NCI-H2227 treated with DMSO at 0.1 percent for 48 hours (cell line): ENCODE measurements at regions not wholly inside any gene's neighbourhood (a gene's known extent, or its start where the extent isn't known, plus 50 kb on each side); places are given as distances from the start of the nearest gene placed in this dataset.

Experiments
- DNase-seq: peaks from one replicate; lab custom pipeline; 2025; lab: John Stamatoyannopoulos, UW

GRCh38 chr9:29691145-29691544 lies 2117.9 kb upstream of the C9orf72 start:
- no peak for DNase-seq

DNA sequence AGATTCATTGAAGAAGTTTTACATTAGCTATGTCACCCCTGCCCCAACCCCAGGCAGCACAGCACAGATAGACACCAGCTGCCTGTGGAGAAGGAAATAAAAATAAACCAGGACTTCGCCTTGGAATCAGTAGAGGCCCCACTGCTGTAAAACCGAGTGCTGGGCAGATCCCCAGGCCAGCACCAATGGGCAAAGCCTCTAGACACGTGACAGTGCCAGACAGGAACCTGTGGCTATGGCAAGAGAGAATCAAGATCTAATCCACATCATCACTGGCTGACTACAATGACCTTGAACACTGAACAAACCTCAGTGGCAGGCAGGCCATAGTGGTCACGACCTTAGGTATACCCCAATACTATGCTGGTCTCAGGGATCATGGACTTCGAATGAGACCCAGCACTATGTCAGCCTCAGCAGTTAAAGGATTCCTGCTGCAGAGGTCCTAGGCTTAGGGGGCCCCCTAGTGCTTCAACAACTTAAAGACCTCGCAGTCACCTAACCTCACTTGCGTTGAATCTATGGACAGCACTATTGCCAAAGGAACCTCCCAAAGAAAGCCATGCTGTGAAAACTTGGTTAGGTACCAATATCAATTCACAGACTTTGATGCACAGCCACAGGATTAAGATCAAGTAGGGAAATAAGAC lies 2118.6 kb upstream of the C9orf72 start:
- no peak for DNase-seq

DNA sequence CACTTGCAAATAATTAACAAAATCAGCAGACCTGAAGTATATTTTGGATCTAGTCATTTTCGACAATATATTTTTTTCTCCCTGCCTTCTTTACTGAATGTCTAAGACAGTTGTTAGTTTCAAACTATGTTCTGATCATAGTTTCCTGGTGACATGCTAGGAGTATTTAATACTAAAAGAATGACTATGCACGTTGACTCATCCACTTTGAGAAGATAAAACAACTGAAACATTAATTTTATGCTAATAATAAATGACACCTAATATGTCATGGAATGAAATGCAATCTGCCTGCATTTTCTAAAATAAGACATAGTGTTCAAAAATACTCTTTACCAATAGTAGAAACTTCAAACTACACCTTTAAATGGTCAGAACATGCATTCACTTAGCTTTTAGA lies 2123.7 kb upstream of the C9orf72 start:
- DNase-seq: no peak

DNA sequence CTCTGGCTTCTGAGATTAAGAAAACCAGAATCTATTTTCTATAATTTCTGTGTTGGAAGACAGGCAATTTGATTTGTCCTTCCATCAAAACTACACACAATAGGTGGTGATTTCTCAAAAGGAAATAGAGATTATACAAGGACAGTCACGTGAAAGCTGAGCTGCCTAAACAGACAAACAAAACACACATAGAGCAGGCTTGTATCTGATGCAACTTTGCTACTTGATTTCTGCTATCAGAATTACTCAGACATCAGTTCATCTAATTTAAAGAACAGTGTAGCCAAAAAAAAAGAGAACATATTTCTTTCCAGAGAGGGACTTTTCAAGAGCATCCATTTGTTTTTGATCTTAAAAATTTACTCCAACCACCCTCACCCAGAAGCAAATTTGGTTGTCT lies 2128.3 kb upstream of the C9orf72 start:
- DNase-seq: no peak

DNA sequence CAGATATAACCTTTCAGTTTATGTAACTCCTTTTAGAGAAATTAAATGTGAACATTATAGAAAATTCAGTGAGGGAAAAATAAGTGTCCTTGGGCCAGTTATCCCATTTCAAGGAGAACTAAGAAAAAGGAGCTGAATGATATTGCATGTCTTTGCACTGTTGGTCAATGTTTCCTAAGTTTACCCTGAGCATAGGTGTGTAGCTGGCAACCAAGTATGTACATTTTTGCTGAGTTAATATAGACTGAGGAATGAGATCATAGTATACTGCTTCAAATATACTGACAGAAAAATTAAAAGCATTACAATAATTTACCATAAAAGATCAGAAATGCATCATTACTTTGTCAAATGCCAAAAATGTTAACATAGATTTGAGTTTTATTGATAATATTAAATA lies 2128.7 kb upstream of the C9orf72 start:
- no peak for DNase-seq

DNA sequence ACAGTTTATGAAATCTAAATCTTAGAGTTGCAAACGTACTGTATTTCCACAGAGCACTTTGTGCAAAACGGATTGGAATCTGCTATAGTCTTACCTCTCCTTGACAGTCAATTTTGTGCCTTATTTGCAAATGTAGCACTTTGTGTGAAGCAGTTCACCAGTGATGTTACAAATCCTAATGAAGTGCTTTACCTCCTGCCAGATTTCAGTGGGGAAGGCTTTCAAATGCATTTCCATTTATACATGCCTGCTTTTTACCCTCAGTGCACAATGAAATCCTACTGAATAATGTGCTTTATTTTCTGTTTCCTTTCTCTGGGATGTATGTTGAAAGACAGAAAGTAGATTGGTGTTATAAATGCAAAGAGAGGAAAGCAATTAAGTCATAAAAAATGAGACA lies 2141.6 kb upstream of the C9orf72 start:
- DNase-seq: no peak

- no peak for DNase-seq
Observed at GRCh38 chr9:29717631-29718030, 2144.3 kb upstream of the C9orf72 start.

DNA sequence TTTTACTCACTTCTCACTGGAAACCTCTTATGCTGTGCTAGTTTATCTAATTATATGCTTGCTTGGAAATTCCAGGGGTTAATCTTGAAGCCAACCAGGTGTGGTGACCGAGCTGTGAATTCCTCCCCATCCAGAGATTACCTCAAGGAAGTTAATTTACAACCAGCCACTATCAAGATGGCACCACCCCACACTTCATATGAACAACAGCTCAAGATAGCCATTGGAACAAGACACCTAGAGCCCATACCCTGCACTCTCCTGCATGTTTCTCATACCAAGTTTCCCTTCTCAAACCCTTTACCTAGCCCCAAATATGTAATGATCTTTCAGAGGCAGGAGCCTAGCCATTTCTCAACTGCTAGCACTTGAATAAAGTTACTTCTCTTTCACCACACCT lies 2156.9 kb upstream of the C9orf72 start:
- no peak for DNase-seq

DNA sequence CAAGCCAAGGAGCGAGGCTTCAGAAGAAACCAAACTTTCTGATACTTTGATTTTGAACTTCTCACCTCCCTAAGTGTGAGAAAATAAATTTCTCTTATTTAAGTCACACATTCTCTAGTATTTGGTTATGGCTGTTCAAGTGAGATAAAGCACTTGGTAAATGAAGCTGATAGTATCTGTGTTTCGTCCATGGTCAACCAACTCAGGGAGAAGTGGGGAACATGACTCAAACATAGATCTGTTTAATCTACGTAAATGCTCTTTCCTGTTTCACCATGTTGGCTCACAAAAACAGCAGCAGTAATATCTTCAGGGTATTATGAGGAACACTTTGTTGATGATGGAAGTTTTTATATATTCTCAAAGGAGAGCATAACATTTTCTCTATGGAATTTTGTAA lies 2167.2 kb upstream of the C9orf72 start:
- DNase-seq: no peak

- DNase-seq: no peak
Observed at GRCh38 chr9:29741169-29741568, 2167.9 kb upstream of the C9orf72 start.

DNA sequence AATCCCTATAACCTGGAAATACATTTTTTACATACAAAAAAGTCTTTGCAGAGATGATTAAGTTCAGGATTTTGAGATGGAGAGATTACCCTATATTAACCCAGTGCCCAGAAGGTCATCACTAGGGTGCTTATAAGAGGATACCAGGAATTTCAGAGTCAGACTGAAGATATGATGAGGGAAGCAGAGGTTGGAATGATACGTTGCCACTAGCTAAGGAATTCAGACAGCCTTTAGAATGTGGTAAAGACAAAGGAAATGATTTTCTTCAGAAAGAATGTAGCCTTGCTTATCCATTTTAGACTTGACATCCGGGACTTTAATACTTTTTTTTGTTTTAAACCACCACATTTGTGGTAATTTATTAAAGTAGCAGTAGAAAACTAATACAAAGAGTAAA lies 2176.8 kb upstream of the C9orf72 start:
- no peak for DNase-seq

DNA sequence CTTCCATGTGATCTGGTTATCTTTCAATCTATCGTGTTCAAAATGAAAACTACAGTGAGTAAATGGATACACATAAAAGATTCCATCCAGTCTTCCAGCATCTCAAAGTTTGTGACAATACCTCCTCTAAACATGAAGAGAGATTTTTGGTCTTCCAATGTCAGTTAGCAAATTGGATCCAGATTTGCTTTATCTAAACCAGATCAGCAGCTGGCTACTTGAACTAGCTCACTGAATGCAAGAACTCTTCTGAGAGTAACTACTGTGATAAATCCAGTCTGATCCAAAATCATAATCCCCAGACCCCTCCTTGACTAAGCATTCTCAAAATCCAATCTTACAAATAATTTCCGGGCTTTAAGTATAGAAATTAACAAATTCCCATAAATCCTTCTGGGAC lies 2177.9 kb upstream of the C9orf72 start:
- DNase-seq: no peak

DNA sequence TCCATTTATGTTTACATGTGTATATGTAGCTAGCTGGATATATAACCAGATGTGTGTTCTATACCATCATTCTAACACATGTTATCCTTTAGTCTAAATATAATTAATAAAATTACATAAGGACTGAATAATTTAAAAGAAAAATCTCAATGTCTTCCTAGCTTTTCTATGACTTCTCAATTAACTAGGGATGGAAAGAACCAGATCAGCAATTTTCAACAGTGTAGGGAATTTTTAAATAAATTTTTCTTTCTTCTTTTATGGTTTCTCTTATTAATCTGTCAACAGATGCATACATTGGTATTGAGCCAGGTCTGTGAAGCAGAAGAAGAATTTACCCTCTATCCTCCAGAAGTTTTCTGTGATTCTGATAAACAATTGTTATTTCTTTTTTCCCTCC lies 2180.4 kb upstream of the C9orf72 start:
- DNase-seq: no peak

DNA sequence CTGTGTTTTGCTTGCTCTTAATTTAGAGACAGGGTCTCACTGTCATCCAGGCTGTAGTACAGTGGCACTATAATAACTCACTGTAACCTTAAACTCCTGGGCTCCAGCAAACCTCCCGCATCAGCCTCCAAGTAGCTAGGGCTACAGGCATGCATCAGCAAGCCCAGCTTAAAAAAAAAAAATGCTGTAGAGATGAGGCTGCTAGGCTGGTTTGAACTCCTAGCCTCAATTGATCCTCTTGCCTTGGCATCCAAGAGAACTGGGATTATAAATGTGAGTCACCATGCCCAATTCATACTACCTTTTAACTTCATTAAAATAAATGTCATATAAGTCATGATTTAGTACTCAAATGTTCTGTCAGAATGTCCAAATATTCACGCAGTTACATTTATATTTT lies 2195.7 kb upstream of the C9orf72 start:
- DNase-seq: no peak

DNA sequence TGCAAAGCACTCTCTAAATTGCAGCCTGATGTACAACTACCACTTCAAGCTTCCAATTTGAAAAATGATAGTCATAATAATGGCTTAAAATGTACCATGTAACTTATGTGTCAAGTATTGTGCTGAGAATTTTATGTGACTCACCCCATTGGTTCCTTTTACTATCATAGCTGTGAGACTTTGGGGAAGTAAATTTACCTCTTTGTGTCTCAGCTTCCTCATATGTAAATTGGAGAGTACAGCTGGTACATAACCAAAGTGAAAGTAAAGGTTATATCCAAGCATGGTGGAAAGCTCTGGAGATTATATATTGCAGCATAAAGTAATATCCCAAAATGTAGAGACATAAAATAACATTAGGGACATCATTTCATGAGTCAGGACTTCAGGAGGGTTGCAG lies 2200.4 kb upstream of the C9orf72 start:
- no peak for DNase-seq

GRCh38 chr9:29775491-29775890 lies 2202.2 kb upstream of the C9orf72 start:
- DNase-seq: no peak

DNA sequence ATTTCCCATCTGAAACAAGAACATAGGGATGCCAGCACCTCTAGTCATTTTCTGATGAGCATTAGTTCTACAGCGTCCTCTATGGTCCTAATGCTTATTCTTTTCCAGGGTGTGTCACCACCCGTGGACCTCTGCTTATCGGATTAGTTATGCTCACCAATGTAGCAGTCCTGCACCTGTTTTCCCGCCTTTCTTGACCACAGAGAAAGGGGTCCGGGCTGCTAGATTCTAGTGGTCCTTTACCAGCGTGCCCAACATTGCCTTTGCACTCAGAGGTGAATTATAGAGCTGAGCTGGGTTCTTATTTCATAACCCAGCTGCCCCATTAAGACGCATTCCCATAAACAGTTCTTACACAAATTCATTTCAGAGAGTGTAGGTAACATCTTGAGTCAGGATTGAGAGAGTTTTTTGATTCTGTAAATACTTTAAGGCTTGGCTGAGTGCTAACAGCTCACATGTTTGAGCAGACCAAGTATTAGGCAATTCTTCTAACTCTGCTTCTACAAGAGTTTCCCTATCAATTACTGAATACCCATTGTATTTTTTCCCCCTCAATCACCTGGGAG lies 2205.1 kb upstream of the C9orf72 start:
- DNase-seq: no peak

DNA sequence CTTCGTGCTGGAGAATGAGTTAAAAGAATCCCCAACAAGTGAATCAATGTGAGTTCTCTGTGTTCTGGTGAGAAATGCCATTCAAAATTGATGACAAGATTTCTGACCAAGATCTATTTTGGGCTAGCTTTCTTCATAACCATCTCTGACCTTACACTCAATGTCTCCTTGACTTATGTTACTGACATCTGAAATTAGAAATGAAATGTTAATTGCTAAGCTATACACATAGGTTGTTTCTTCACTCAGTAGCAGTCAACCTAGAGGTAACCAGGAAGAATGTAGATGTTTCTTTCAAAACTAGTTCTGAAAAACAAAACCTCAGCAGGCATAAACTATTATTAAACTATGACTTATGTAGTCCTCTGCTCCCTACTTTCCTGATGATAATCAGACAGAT lies 2220.7 kb upstream of the C9orf72 start:
- no peak for DNase-seq

DNA sequence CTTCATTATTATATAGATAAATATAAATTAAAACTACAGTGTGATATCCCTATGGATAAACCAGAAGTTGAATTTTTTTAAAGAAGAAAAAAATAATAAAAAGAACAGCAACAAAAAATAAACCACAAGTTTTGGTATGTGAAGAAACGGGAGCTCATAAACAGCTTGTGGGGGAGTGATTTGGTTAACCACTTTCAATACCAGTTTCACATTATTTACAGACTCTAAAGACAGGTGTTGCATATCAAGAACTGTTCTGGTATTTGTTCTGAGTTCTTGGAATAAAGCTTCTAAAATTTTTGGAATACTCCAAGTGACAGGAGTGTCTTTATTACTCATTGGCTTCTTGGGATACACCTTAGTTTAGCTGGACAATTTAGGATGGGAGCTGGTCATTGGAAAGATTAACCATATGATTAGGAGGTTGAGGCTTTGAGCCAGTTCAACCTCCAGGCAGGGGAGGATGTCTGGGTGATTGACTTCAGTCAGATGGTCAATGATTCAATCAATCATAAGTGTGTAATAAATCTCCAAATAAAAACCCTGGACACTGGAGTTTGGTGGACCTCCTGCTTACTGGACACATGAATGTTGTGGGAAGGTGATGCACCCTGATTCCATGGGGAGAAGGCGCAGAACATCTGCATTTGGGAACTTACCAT lies 2223.1 kb upstream of the C9orf72 start:
- DNase-seq: no peak

DNA sequence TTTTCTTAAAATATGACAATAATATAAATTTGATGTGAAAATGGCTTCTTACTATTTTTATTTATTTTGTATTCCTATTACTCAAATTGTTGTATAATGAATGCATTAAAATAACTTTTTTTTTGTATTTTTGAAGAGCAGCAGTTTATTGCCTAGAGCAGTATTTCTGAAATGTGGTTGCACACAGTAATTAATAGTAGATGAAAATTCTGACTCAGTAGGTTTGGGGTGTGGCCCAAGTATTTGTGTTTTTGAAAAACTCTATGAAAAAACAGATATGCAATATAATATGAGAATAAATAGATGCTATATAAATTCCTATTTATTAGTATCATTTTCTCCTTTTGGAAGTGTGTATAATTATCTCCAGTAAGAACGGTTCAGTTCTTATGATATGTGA lies 2225.3 kb upstream of the C9orf72 start:
- DNase-seq: no peak

GRCh38 chr9:29799227-29799626 lies 2225.9 kb upstream of the C9orf72 start:
- DNase-seq: no peak

- DNase-seq: no peak
Observed at GRCh38 chr9:29800821-29801220, 2227.5 kb upstream of the C9orf72 start.

DNA sequence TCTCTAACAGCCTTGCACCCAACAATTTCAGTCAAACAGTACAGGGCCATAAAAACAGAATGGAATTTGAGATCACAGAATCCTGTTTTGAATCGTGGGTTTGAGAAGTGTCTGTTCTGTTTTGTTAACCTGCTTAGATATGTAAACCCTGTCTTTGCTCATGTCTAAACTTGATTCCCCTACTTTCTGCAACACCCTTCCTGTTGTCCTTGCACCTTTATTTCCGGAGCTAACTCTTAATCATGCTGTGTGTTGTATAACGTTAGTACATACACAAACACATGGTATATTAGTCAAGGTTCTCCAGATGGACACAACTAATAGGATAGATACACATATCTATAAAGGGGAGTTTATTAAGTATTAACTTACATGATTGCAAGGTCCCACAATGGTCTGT lies 2229.2 kb upstream of the C9orf72 start:
- DNase-seq: no peak
